HCT116 (cell line): ENCODE measurements at regions not wholly inside any gene's neighbourhood (a gene's known extent, or its start where the extent isn't known, plus 50 kb on each side); places are given as distances from the start of the nearest gene placed in this dataset.

Source experiments
- ATAC-seq: fragments of 200-7000 bp; cut with Tn5 transposase; 2 replicates; pipeline ENCODE4 v1.9.1; 2020; ENCODE audit warnings: mild to moderate bottlenecking, moderate library complexity
- BruUV-seq: library from RNA; stranded (reverse); fragments of 400-500 nt; replicated peaks from 2 replicates; lab custom pipeline; 2021; lab: Mats Ljungman, UMichigan
- CTCF ChIA-PET: fragments of 300-600 bp; sonication (Branson Sonifier 250); formaldehyde crosslinking; loops from one replicate; lab custom pipeline; 2021; ENCODE audit warnings: antibody characterized with exemption; lab: Charles Lee
- POLR2A ChIA-PET: fragments of 300-600, 350-600 bp; sonication (Branson Sonifier 250); formaldehyde crosslinking; loops from one replicate; lab custom pipeline; 2021; ENCODE audit warnings: antibody characterized with exemption; lab: Charles Lee
- RAD21 ChIA-PET, 2 experiments: fragments of 300-600 bp; sonication (Branson Sonifier 250); formaldehyde crosslinking; loops; one replicate each; lab custom pipeline; 2023; ENCODE audit warnings: low total read pairs in 2 of 2; ENCODE audit not compliant: uncharacterized antibody in 2 of 2, unreplicated experiment in 2 of 2, low non-redundant PET in 1 of 2; lab: Charles Lee
- DNase-seq: peaks from one replicate; pipeline ENCODE4 v3.0.0-alpha.2; 2010; ENCODE audit warnings: low read depth, low spot score
- H2AFZ ChIP-seq: fragments of 200-600 bp; shearing (Covaris generic), sonication (generic); 2 replicates; pipeline ENCODE4 v1.6.1; 2017; ENCODE audit warnings: low read depth, mixed run types, mixed read lengths, antibody characterized with exemption, low read length; ENCODE audit not compliant: poor library complexity, severe bottlenecking
- H3K27ac ChIP-seq: 2 replicates; pipeline ENCODE4 v1.5.1; 2012; ENCODE audit warnings: low read depth, low read length
- H3K27me3 ChIP-seq: fragments of 200-600 bp; sonication (generic); 2 replicates; pipeline ENCODE4 v1.6.1; 2016; ENCODE audit warnings: mixed run types, low read length, mixed read lengths; ENCODE audit not compliant: insufficient read depth
- H3K36me3 ChIP-seq, 2 experiments: fragments of 200-500 bp in 1 of 2; fragments of 200-600 bp in 1 of 2; sonication (Bioruptor generic) in 1 of 2; sonication (generic) in 1 of 2; 2 replicates each; pipeline versions ENCODE4 v1.5.1 to v1.6.1; 2014 to 2016; ENCODE audit warnings: low read length in 2 of 2, inconsistent platforms in 1 of 2, mixed read lengths in 1 of 2, mixed run types in 1 of 2; ENCODE audit not compliant: insufficient read depth in 2 of 2, control insufficient read depth in 1 of 2
- H3K4me1 ChIP-seq, 2 experiments: fragments of 200-600 bp in 1 of 2; sonication (generic) in 1 of 2; 2 replicates each; pipeline versions ENCODE4 v1.5.1 to v1.6.1; 2012 to 2017; ENCODE audit warnings: low read length in 2 of 2, inconsistent platforms in 1 of 2, mild to moderate bottlenecking in 1 of 2, mixed read lengths in 1 of 2, mixed run types in 1 of 2, moderate library complexity in 1 of 2; ENCODE audit not compliant: insufficient read depth in 2 of 2, control insufficient read depth in 1 of 2
- H3K4me2 ChIP-seq: fragments of 200-600 bp; sonication (generic); 2 replicates; pipeline ENCODE4 v1.6.1; 2017; ENCODE audit warnings: mixed run types, low read length, mixed read lengths
- H3K4me3 ChIP-seq, 2 experiments: fragments of 200-600 bp in 1 of 2; sonication (generic) in 1 of 2; replicated peaks in 1 of 2; 2 replicates each; pipeline ENCODE4 v1.5.1; 2011 to 2016; ENCODE audit warnings: low read length in 2 of 2, control low read depth in 1 of 2, low read depth in 1 of 2, mild to moderate bottlenecking in 1 of 2, mixed read lengths in 1 of 2, mixed run types in 1 of 2
- H3K79me2 ChIP-seq: fragments of 200-600 bp; sonication (generic); 2 replicates; pipeline ENCODE4 v1.6.1; 2017; ENCODE audit warnings: mild to moderate bottlenecking, mixed run types, low read length, moderate library complexity, mixed read lengths; ENCODE audit not compliant: insufficient read depth
- H3K9ac ChIP-seq: fragments of 200-600 bp; sonication (generic); 2 replicates; pipeline ENCODE4 v1.6.1; 2016; ENCODE audit warnings: low read length, mixed read lengths
- H3K9me2 ChIP-seq: fragments of 200-600 bp; sonication (generic), shearing (Covaris generic); 2 replicates; pipeline ENCODE4 v1.6.1; 2017; ENCODE audit warnings: mixed run types, mild to moderate bottlenecking, moderate library complexity; ENCODE audit not compliant: insufficient read depth
- H3K9me3 ChIP-seq, 2 experiments: fragments of 200-500 bp in 1 of 2; fragments of 200-600 bp in 1 of 2; sonication (Bioruptor generic) in 1 of 2; sonication (generic) in 1 of 2; 2 replicates each; pipeline ENCODE4 v1.6.1; 2014 to 2017; ENCODE audit warnings: low read length in 2 of 2, mixed read lengths in 2 of 2, inconsistent platforms in 1 of 2, low read depth in 1 of 2, mild to moderate bottlenecking in 1 of 2, mixed run types in 1 of 2, moderate library complexity in 1 of 2; ENCODE audit not compliant: control insufficient read depth in 1 of 2, insufficient read depth in 1 of 2
- H4K20me1 ChIP-seq: fragments of 200-600 bp; sonication (generic), shearing (Covaris generic); 2 replicates; pipeline ENCODE4 v1.6.1; 2017; ENCODE audit warnings: mixed run types, mild to moderate bottlenecking, moderate library complexity; ENCODE audit not compliant: insufficient read depth
- ATF3 ChIP-seq: IDR thresholded peaks from 2 replicates; pipeline ENCODE4 v1.6.1; 2012
- CBX3 ChIP-seq: IDR thresholded peaks from 2 replicates; pipeline ENCODE4 v1.6.1; 2012; ENCODE audit warnings: low read depth
- CEBPB ChIP-seq: IDR thresholded peaks from 2 replicates; pipeline ENCODE4 v1.6.1; 2012; ENCODE audit warnings: low read depth
- CTCF ChIP-seq, 3 experiments: fragments of 200-600 bp in 1 of 3; sonication (generic) in 1 of 3; IDR thresholded peaks in 2 of 3; conservative IDR thresholded peaks in 1 of 3; 2 replicates each; pipeline ENCODE4 v1.5.1; 2012 to 2017; ENCODE audit warnings: low read depth in 2 of 3, low read length in 2 of 3, antibody characterized with exemption in 1 of 3, borderline replicate concordance in 1 of 3, control low read depth in 1 of 3, mild to moderate bottlenecking in 1 of 3, mixed read lengths in 1 of 3, mixed run types in 1 of 3, moderate library complexity in 1 of 3; ENCODE audit not compliant: insufficient read depth in 1 of 3
- ELF1 ChIP-seq: IDR thresholded peaks from 2 replicates; pipeline ENCODE4 v1.6.1; 2012; ENCODE audit warnings: low read depth, borderline replicate concordance
- JUND ChIP-seq: IDR thresholded peaks from 2 replicates; pipeline ENCODE4 v1.6.1; 2012
- MAX ChIP-seq: IDR thresholded peaks from 2 replicates; pipeline ENCODE4 v1.6.1; 2012
- POLR2AphosphoS5 ChIP-seq: IDR thresholded peaks from 2 replicates; pipeline ENCODE4 v1.6.1; 2011; ENCODE audit warnings: mild to moderate bottlenecking, low read depth, low read length, moderate library complexity
- RAD21 ChIP-seq: IDR thresholded peaks from 2 replicates; pipeline ENCODE4 v1.6.1; 2012; ENCODE audit warnings: low read depth, mild to moderate bottlenecking
- REST ChIP-seq: IDR thresholded peaks from 2 replicates; pipeline ENCODE4 v1.6.1; 2012; ENCODE audit warnings: low read depth
- SRF ChIP-seq: IDR thresholded peaks from 2 replicates; pipeline ENCODE4 v1.6.1; 2012; ENCODE audit warnings: low read depth
- ZNF274 ChIP-seq: fragments of 200-500 bp; sonication (Bioruptor generic); IDR thresholded peaks from 2 replicates; pipeline ENCODE4 v1.6.1; 2014; ENCODE audit warnings: mild to moderate bottlenecking, low read depth, low read length, inconsistent platforms
- intact Hi-C: fragments of 100-400 bp; cut with micrococcal nuclease; formaldehyde crosslinking; loops from 2 replicates; pipeline ENCODE4 v1.10.0; 2022

- ChIA-PET POLR2A (no interaction called here), CTCF (interaction anchor here (1.0 kb wide), 1 partner anchor 1887 kb away, joined by 3 read pairs; no protein-coding TSS in a partner anchor), RAD21 (no interaction called here)
- H3K79me2 ChIP-seq: no peaks in the 10 kb centered on the region
- 0 out of 4 replicates have a peak, but pooled peaks cover 3 to 6% of the 10 kb centered on the region in 2 experiments for H3K9me3 ChIP-seq
- DNase-seq: no peak
- intact Hi-C loops: loop anchor here (5.0 kb wide), 1 partner anchor 1874 kb away; no protein-coding TSS in a partner anchor
- H3K36me3 ChIP-seq: no peaks in the 10 kb centered on the region
- no peak overlapping the region for H3K27ac ChIP-seq
- no peak for ATAC-seq
- no TSS peak for BruUV-seq
- no peak overlapping the region for H2AFZ ChIP-seq
- no peak for TF ChIP-seq CEBPB
- 0 out of 6 replicates have a peak, but pooled peaks of 2 of the 3 experiments have one; percentile 11 to 18 for TF ChIP-seq CTCF (IDR thresholded peaks at IDR 0.05 in 2 of 3, conservative IDR thresholded peaks at IDR 0.05 in 1 of 3; ENCODE audit: borderline replicate concordance in 1 of 3, insufficient read depth in 1 of 3, low read depth in 2 of 3, low read length in 2 of 3)
- no peak for TF ChIP-seq ZNF274
- TF ChIP-seq SRF: no peak
- TF ChIP-seq REST: no peak
- no peak for TF ChIP-seq MAX
- no peak for TF ChIP-seq CBX3
- 0 out of 2 replicates have a peak, but pooled peaks have one; percentile 3 for TF ChIP-seq RAD21
- no peak for TF ChIP-seq JUND
- TF ChIP-seq POLR2AphosphoS5: no peak
- TF ChIP-seq ELF1: no peak
- no peak for TF ChIP-seq ATF3
- H3K4me2 ChIP-seq: no peak overlapping the region
- no peak overlapping the region for H3K4me3 ChIP-seq
- no peak overlapping the region for H3K9ac ChIP-seq
- H3K27me3 ChIP-seq: no peaks in the 10 kb centered on the region
- H4K20me1 ChIP-seq: no peaks in the 10 kb centered on the region
- H3K4me1 ChIP-seq: no peaks in the 10 kb centered on the region
- no peaks in the 10 kb centered on the region for H3K9me2 ChIP-seq
Measured at GRCh38 chr3:90091549-90091948, 984.1 kb downstream of the EPHA3 start.
